Muscle of back (tissue), 3 donors: ENCODE measurements at regions not wholly inside any gene's neighbourhood (a gene's known extent, or its start where the extent isn't known, plus 50 kb on each side); places are given as distances from the start of the nearest gene placed in this dataset.
"Not testable (repeated sequence)": the region's sequence is repeated elsewhere in the genome, so short reads cannot be mapped to it uniquely, and the experiment has no call there.

Experiments used
- DNase-seq, 3 donors: peaks; one replicate each; pipeline versions ENCODE4 v3.0.0 to v3.0.0-alpha.2; 2013

DNA sequence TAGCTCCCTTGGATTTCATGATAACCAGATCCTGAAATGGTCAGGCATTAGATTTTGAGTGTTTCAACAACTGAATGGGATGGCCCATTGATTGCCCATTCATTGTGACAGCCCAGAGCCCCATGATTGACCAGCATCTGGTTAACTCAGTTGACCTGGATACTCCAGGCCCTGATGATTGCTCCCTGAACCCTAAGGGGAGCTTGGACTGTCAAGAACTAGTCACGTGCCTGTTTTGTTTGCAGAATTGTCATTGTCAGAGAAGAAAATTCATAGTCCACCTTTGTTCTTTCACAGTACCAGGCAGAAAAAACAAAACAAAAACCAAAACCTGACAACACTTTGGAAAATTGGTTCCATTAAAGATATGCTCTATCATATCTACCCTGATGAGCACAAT is 241.3 kb upstream of the ONECUT1 start:
- no peak for DNase-seq

DNA sequence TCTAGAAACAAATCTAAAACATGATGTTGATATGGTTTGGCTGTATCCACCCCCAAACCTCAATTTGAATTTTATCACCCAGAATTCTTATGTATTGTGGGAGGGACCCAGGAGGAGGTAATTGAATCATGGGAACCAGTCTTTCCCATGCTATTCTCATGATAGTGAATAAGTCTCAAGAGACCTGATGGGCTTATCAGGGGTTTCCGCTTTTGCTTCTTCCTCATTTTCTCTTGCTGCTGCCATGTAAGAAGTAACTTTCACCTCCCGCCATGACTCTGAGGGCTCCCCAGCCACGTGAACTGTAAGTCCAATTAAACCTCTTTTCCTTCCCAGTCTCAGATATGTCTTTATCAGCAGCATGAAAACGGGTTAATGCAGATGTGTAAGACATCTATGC is 232.7 kb upstream of the ONECUT1 start:
- no peak for DNase-seq

- DNase-seq: no peak
Measured at GRCh38 chr15:53013329-53013728, 223.2 kb upstream of the ONECUT1 start.

GRCh38 chr15:53011779-53012178 is 221.6 kb upstream of the ONECUT1 start:
- DNase-seq: not testable (repeated sequence)

DNA sequence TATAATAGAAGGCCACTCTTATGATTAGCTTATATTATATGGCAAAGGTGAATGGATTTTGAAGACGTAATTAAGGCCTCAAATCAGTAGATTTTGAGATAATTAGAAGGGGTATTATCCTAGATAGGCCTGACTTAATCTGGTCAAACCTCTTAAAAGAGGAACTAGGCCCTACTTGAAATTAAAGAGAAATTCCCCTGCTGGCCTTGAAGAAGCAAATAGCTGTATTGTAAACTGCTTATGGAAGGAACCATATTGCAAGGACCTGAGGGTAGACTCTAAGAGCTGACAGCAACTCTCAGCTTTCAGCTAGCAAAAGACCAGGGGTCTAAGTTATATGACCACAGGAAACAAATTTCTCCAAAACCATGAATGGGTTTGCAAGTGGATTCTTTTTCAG is 219.0 kb upstream of the ONECUT1 start:
- no peak for DNase-seq

DNA sequence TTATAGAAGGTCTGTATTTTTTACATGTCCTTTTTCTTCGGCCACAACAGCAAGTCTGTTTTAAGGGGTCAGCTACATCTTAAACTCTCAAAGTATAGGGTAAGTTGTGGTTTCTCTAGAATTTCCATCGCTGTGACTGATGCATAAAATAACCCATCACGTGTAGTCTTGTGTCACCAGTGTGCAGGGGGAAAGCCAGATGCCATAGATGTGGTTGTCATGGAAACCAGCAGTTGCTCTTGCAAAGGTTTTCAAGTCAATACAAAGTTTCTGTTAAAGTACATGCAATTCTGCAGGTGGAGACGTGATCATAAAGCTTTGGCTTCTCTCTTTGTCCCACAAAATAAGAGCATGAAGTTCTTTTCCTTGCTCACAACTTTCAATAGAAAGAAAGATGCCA is 210.3 kb upstream of the ONECUT1 start:
- DNase-seq: peak in 1 of 3 donors; percentile 20

- no peak for DNase-seq
Measured at GRCh38 chr15:52997123-52997522, 207.0 kb upstream of the ONECUT1 start.

DNA sequence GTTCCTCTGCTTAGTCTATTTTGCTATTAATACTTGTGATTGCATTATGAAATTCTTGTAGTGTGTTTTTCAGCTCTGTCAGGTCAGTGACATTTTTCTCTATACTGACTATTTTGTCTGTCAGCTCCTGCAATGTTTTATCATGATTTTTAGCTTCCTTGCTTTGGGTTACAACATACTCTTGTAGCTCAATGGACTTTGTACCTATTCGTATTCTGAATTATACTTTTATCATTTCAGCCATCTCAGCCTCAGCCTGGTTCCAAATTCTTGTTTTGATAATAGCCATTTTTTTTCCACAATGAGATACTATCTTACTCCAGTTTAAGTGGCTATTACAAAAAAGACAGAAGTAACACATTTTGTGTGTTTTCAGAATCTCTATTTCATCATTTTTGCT is 204.2 kb upstream of the ONECUT1 start:
- no peak for DNase-seq

- DNase-seq: no peak
Measured at GRCh38 chr15:52984507-52984906, 194.4 kb upstream of the ONECUT1 start.

GRCh38 chr15:52980446-52980845 is 190.3 kb upstream of the ONECUT1 start:
- DNase-seq: no peak

GRCh38 chr15:52976516-52977075 is 186.5 kb upstream of the ONECUT1 start:
- DNase-seq: no peak

GRCh38 chr15:52975941-52976449 is 185.9 kb upstream of the ONECUT1 start:
- no peak for DNase-seq

DNA sequence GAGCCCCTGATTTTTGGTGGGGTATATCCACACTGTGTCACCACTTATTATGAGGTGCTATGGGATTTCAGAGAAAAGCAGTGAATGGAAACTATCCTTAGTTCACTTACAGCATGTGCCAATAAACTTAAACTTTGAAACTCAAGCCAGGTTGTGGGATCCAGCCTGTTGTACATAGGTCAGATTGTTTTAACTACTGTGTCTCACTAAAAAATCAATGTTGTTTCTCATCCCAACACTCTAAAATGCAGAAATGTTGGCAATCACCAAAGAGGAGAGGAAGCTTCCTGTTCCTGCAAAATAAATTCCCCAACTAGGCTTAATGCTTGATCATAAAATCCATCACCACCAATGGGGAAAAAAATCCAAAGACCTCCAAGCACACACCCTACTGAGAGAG is 173.7 kb upstream of the ONECUT1 start:
- DNase-seq: no peak

- no peak for DNase-seq
Measured at GRCh38 chr15:52960283-52960682, 170.1 kb upstream of the ONECUT1 start.

- DNase-seq: no peak
Measured at GRCh38 chr15:52943746-52944145, 153.6 kb upstream of the ONECUT1 start.

DNA sequence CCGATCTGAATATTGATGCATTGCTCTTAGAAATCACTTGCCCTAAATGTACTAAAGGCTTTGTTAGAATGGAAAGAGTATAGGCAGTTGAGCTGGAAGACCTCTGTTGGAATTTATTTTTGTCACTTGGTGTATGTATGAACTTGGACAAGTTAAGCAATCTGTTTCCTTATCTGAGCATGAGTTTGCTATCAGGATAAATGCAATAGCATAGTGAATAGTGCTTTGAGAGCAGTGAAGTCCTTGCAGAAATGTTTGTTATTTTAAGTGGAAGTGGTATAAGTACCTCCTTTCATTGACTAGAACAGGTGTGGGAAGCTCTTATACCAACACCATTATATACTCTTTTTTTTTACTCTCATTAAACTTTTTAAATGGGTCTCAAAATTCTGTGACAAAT is 146.4 kb upstream of the ONECUT1 start:
- no peak for DNase-seq

- no peak for DNase-seq
Measured at GRCh38 chr15:52925130-52925529, 135.0 kb upstream of the ONECUT1 start.

- no peak for DNase-seq
Measured at GRCh38 chr15:52924630-52925029, 134.5 kb upstream of the ONECUT1 start.

- no peak for DNase-seq
Measured at GRCh38 chr15:52923626-52924025, 133.5 kb upstream of the ONECUT1 start.

DNA sequence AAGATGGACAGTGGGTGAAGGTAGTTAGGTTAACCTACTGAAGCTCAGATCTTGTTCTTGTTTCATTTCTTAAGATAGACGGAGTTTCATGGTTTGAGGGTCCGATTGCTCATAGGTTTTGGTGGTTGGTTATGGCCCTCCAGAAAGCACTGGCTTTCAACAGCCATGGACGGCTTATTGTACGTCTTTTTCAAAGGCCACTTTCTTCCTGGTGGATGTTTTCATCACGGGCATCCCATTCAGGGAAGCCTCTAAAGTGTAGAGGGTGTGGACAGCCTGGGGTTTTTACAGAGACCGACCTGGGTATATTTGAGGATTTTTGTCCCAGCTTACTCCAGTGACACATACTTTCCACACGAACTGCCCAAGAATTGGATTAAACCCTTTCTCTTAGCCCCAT is 132.7 kb upstream of the ONECUT1 start:
- no peak for DNase-seq

DNA sequence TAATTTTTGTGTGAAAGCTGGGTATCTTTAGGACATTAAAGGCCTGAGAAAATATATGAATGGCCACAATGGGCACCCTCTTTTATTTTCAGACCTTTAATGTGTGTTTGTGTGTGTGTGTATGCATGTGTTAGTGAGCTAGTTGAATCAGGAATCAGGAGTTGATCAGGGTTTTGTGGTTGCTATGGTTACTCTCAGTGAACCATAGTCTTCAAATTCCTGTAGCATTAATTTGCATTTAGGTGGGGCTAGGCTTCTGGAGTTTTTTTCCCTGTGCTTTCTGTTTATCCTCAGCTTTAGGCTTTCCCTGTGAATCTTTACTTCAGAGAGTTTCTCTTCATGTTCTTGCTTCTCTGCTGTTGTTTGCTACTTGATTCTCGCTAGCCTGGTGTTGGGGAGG is 122.0 kb upstream of the ONECUT1 start:
- DNase-seq: no peak

- DNase-seq: no peak
Measured at GRCh38 chr15:52893338-52893737, 103.2 kb upstream of the ONECUT1 start.

GRCh38 chr15:52879904-52880303 is 89.8 kb upstream of the ONECUT1 start:
- DNase-seq: no peak

GRCh38 chr15:52879145-52879544 is 89.0 kb upstream of the ONECUT1 start:
- DNase-seq: no peak
